GM23338 (cell line): ENCODE measurements at regions not wholly inside any gene's neighbourhood (a gene's known extent, or its start where the extent isn't known, plus 50 kb on each side); places are given as distances from the start of the nearest gene placed in this dataset.

ENCODE experiments used
- ATAC-seq: fragments of 200-7000 bp; cut with Tn5 transposase; 3 replicates; pipeline ENCODE4 v1.9.1; 2020
- DNase-seq: peaks from one replicate; pipeline ENCODE4 v3.0.0-alpha.2; 2015; ENCODE audit warnings: low spot score
- H2AFZ ChIP-seq: fragments of 200-600 bp; sonication (generic); 2 replicates; pipeline ENCODE4 v1.8.0; 2016; ENCODE audit warnings: antibody characterized with exemption, mild to moderate bottlenecking, moderate library complexity
- H3F3A ChIP-seq: fragments of 200-600 bp; sonication (generic); replicated peaks from 2 replicates; pipeline ENCODE4 v1.8.0; 2017; ENCODE audit warnings: antibody characterized with exemption, mixed run types, low read depth
- H3K27ac ChIP-seq: fragments of 200-600 bp; sonication (generic); 2 replicates; pipeline ENCODE4 v1.6.1; 2016; ENCODE audit warnings: low read depth
- H3K27me3 ChIP-seq: fragments of 200-600 bp; sonication (generic); 2 replicates; pipeline ENCODE4 v1.8.0; 2016; ENCODE audit warnings: mild to moderate bottlenecking, mixed run types, moderate library complexity; ENCODE audit not compliant: insufficient read depth
- H3K36me3 ChIP-seq: fragments of 200-600 bp; sonication (generic); 2 replicates; pipeline ENCODE4 v1.8.0; 2016; ENCODE audit warnings: mild to moderate bottlenecking; ENCODE audit not compliant: insufficient read depth
- H3K4me1 ChIP-seq: fragments of 200-600 bp; sonication (generic); 2 replicates; pipeline ENCODE4 v1.8.0; 2016; ENCODE audit warnings: mild to moderate bottlenecking, moderate library complexity; ENCODE audit not compliant: insufficient read depth
- H3K4me2 ChIP-seq: fragments of 200-600 bp; sonication (generic); 2 replicates; pipeline ENCODE4 v1.7.1; 2017; ENCODE audit warnings: mixed run types
- H3K4me3 ChIP-seq: fragments of 200-600 bp; sonication (generic); 2 replicates; pipeline ENCODE4 v1.6.1; 2016; ENCODE audit warnings: mixed run types
- H3K79me2 ChIP-seq: fragments of 200-600 bp; sonication (generic); replicated peaks from 2 replicates; pipeline ENCODE4 v1.8.0; 2017; ENCODE audit warnings: mild to moderate bottlenecking; ENCODE audit not compliant: insufficient read depth
- H3K9me2 ChIP-seq: fragments of 200-600 bp; sonication (generic); 2 replicates; pipeline ENCODE4 v1.8.0; 2017; ENCODE audit not compliant: insufficient read depth
- H4K20me1 ChIP-seq: fragments of 200-600 bp; sonication (generic); replicated peaks from 2 replicates; pipeline ENCODE4 v1.8.0; 2017; ENCODE audit warnings: mild to moderate bottlenecking; ENCODE audit not compliant: insufficient read depth
- H3K27ac Mint-ChIP-seq: 2 replicates; pipeline ENCODE4 v1.8.0; 2020; ENCODE audit warnings: inconsistent platforms, mild to moderate bottlenecking, moderate library complexity, mixed read lengths
- H3K27me3 Mint-ChIP-seq: 3 replicates; pipeline ENCODE4 v1.8.0; 2022; ENCODE audit warnings: low read depth, mild to moderate bottlenecking, moderate library complexity, mixed read lengths, inconsistent platforms; ENCODE audit not compliant: insufficient read depth, poor library complexity
- H3K36me3 Mint-ChIP-seq: 3 replicates; pipeline ENCODE4 v1.8.0; 2021; ENCODE audit warnings: low read depth, mild to moderate bottlenecking, inconsistent platforms, moderate library complexity, mixed read lengths
- H3K4me1 Mint-ChIP-seq: 3 replicates; pipeline ENCODE4 v1.8.0; 2020; ENCODE audit warnings: mild to moderate bottlenecking, inconsistent platforms, mixed read lengths
- H3K4me3 Mint-ChIP-seq: 3 replicates; pipeline ENCODE4 v1.8.0; 2021; ENCODE audit warnings: moderate library complexity, mild to moderate bottlenecking, inconsistent platforms, mixed read lengths
- H3K9me3 Mint-ChIP-seq: 3 replicates; pipeline ENCODE4 v1.8.0; 2020; ENCODE audit warnings: moderate library complexity, mild to moderate bottlenecking, inconsistent platforms, mixed read lengths
- CREB1 ChIP-seq: fragments of 250-450 bp; sonication (Bioruptor Pico); IDR thresholded peaks from 2 replicates; pipeline ENCODE4 v1.5.0; 2020; ENCODE audit warnings: low read depth, mild to moderate bottlenecking, moderate library complexity
- EZH2 ChIP-seq: fragments of 200-600 bp; sonication (generic); IDR thresholded peaks from one replicate; pipeline ENCODE4 v1.8.0; 2017; ENCODE audit warnings: antibody characterized with exemption, mild to moderate bottlenecking, low read depth; ENCODE audit not compliant: unreplicated experiment
- EZH2phosphoT487 ChIP-seq: fragments of 200-600 bp; sonication (generic); IDR thresholded peaks from one replicate; pipeline ENCODE4 v1.8.1; 2018; ENCODE audit warnings: antibody characterized with exemption; ENCODE audit not compliant: unreplicated experiment
- JUNB ChIP-seq: IDR thresholded peaks from one replicate; pipeline ENCODE4 v1.6.1; 2016; ENCODE audit warnings: antibody characterized with exemption; ENCODE audit not compliant: unreplicated experiment
- NANOG ChIP-seq: IDR thresholded peaks from 2 replicates; pipeline ENCODE4 v1.6.1; 2016; ENCODE audit warnings: antibody characterized with exemption, borderline replicate concordance
- STAT1 ChIP-seq: IDR thresholded peaks from one replicate; pipeline ENCODE4 v1.6.1; 2016; ENCODE audit warnings: antibody characterized with exemption; ENCODE audit not compliant: unreplicated experiment
- TF ChIP-seq, protein P1 (sequence below): fragments of 250-450 bp; sonication (Bioruptor Pico); IDR thresholded peaks from 2 replicates; pipeline ENCODE4 v1.5.0; 2020; ENCODE audit warnings: mild to moderate bottlenecking, moderate library complexity
- TF ChIP-seq, protein P2 (sequence below), 2 experiments: fragments of 200-600 bp in 1 of 2; sonication (generic) in 1 of 2; conservative IDR thresholded peaks; 2 replicates each; pipeline versions ENCODE4 v1.5.1 to v1.6.1; 2016 to 2017; ENCODE audit warnings: antibody characterized with exemption in 2 of 2, low read depth in 2 of 2, mild to moderate bottlenecking in 2 of 2, moderate library complexity in 1 of 2

DNA sequence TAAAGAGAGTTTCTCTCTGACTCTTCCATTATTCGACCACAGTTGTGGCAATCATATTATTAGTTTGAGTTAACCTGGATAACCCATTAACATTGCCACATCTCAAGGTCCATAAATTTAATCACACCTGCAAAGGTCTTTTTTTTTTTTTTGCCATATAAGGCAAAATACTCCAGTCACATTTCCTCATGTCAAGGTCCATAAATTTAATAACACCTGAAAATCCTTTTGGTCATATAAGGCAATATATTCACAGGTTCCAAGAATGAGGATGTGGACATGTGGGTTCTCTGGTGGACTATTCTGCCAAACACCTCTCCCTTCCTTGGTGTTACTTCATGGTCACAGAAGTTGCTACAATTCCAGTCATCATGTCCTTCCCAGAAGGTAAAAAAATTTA is 213.5 kb upstream of the COX7C start:
- no peak for TF ChIP-seq STAT1
- TF ChIP-seq, protein P1, sequence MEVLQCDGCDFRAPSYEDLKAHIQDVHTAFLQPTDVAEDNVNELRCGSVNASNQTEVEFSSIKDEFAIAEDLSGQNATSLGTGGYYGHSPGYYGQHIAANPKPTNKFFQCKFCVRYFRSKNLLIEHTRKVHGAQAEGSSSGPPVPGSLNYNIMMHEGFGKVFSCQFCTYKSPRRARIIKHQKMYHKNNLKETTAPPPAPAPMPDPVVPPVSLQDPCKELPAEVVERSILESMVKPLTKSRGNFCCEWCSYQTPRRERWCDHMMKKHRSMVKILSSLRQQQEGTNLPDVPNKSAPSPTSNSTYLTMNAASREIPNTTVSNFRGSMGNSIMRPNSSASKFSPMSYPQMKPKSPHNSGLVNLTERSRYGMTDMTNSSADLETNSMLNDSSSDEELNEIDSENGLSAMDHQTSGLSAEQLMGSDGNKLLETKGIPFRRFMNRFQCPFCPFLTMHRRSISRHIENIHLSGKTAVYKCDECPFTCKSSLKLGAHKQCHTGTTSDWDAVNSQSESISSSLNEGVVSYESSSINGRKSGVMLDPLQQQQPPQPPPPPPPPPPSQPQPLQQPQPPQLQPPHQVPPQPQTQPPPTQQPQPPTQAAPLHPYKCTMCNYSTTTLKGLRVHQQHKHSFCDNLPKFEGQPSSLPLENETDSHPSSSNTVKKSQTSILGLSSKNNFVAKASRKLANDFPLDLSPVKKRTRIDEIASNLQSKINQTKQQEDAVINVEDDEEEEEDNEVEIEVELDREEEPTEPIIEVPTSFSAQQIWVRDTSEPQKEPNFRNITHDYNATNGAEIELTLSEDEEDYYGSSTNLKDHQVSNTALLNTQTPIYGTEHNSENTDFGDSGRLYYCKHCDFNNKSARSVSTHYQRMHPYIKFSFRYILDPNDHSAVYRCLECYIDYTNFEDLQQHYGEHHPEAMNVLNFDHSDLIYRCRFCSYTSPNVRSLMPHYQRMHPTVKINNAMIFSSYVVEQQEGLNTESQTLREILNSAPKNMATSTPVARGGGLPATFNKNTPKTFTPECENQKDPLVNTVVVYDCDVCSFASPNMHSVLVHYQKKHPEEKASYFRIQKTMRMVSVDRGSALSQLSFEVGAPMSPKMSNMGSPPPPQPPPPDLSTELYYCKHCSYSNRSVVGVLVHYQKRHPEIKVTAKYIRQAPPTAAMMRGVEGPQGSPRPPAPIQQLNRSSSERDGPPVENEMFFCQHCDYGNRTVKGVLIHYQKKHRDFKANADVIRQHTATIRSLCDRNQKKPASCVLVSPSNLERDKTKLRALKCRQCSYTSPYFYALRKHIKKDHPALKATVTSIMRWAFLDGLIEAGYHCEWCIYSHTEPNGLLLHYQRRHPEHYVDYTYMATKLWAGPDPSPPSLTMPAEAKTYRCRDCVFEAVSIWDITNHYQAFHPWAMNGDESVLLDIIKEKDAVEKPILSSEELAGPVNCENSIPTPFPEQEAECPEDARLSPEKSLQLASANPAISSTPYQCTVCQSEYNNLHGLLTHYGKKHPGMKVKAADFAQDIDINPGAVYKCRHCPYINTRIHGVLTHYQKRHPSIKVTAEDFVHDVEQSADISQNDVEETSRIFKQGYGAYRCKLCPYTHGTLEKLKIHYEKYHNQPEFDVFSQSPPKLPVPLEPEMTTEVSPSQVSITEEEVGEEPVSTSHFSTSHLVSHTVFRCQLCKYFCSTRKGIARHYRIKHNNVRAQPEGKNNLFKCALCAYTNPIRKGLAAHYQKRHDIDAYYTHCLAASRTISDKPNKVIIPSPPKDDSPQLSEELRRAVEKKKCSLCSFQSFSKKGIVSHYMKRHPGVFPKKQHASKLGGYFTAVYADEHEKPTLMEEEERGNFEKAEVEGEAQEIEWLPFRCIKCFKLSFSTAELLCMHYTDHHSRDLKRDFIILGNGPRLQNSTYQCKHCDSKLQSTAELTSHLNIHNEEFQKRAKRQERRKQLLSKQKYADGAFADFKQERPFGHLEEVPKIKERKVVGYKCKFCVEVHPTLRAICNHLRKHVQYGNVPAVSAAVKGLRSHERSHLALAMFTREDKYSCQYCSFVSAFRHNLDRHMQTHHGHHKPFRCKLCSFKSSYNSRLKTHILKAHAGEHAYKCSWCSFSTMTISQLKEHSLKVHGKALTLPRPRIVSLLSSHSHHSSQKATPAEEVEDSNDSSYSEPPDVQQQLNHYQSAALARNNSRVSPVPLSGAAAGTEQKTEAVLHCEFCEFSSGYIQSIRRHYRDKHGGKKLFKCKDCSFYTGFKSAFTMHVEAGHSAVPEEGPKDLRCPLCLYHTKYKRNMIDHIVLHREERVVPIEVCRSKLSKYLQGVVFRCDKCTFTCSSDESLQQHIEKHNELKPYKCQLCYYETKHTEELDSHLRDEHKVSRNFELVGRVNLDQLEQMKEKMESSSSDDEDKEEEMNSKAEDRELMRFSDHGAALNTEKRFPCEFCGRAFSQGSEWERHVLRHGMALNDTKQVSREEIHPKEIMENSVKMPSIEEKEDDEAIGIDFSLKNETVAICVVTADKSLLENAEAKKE (CRISPR knock-in tag), result no peak
- no peaks in the 10 kb centered on the region for H3K79me2 ChIP-seq
- Mint-ChIP-seq H3K9me3 (no peaks in the 10 kb centered on the region), H3K4me3 (no peak overlapping the region), H3K36me3 (no peaks in the 10 kb centered on the region), H3K4me1 (peaks cover 3% of the 10 kb centered on the region; the same call in 1 of the 3 replicates), H3K27ac (no peak overlapping the region), H3K27me3 (no peaks in the 10 kb centered on the region)
- no peak for DNase-seq
- H3K4me3 ChIP-seq, result no peak overlapping the region
- no peaks in the 10 kb centered on the region for H3K27me3 ChIP-seq
- no peaks in the 10 kb centered on the region for H3F3A ChIP-seq
- no peak overlapping the region for H3K27ac ChIP-seq
- no peaks in the 10 kb centered on the region for H3K36me3 ChIP-seq
- ATAC-seq, result no peak
- no peaks in the 10 kb centered on the region for H3K9me2 ChIP-seq
- no peaks in the 10 kb centered on the region for H4K20me1 ChIP-seq
- no peak overlapping the region for H3K4me2 ChIP-seq
- H3K4me1 ChIP-seq, result no peaks in the 10 kb centered on the region
- no peak overlapping the region for H2AFZ ChIP-seq

DNA sequence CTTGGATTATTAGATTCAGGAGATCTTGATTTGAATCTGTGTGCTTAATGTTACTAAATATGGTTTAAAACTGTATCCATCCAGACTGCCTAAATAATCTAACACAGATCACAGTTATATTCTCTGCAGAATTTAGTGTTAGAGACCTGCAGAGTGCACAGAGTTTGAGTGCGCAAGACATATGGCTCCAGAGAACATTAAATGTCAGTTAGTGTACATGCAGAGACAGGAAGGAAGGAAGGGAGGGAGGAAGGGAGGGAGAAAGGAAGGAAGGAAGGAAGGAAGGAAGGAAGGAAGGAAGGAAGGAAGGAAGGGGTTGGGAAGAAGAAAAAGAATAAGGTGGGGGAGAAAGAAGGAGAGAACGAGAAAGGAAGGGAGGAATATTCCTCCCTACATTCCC is 210.0 kb upstream of the COX7C start:
- TF ChIP-seq JUNB (no peak), CREB1 (CRISPR knock-in tag) (no peak), EZH2 (no peak), NANOG (no peak), EZH2phosphoT487 (no peak)
- TF ChIP-seq, protein P2, sequence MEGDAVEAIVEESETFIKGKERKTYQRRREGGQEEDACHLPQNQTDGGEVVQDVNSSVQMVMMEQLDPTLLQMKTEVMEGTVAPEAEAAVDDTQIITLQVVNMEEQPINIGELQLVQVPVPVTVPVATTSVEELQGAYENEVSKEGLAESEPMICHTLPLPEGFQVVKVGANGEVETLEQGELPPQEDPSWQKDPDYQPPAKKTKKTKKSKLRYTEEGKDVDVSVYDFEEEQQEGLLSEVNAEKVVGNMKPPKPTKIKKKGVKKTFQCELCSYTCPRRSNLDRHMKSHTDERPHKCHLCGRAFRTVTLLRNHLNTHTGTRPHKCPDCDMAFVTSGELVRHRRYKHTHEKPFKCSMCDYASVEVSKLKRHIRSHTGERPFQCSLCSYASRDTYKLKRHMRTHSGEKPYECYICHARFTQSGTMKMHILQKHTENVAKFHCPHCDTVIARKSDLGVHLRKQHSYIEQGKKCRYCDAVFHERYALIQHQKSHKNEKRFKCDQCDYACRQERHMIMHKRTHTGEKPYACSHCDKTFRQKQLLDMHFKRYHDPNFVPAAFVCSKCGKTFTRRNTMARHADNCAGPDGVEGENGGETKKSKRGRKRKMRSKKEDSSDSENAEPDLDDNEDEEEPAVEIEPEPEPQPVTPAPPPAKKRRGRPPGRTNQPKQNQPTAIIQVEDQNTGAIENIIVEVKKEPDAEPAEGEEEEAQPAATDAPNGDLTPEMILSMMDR (conservative IDR thresholded peaks at IDR 0.05; ENCODE audit: low read depth in 2 of 2), result no peak
- Histone ChIP-seq H2AFZ (no peak overlapping the region), H3K79me2 (no peaks in the 10 kb centered on the region), H3K4me2 (no peak overlapping the region), H4K20me1 (no peaks in the 10 kb centered on the region), H3K4me3 (no peak overlapping the region), H3K9me2 (no peaks in the 10 kb centered on the region), H3K27ac (no peak overlapping the region), H3K36me3 (no peaks in the 10 kb centered on the region), H3K27me3 (no peaks in the 10 kb centered on the region), H3K4me1 (no peaks in the 10 kb centered on the region), H3F3A (no peaks in the 10 kb centered on the region)
- no peaks in the 10 kb centered on the region for H3K9me3 Mint-ChIP-seq
- peaks cover 3% of the 10 kb centered on the region; the same call in 1 of the 3 replicates for H3K4me1 Mint-ChIP-seq
- H3K27ac Mint-ChIP-seq, result no peak overlapping the region
- DNase-seq, result no peak
- ATAC-seq, result no peak
- no peaks in the 10 kb centered on the region for H3K36me3 Mint-ChIP-seq
- no peak overlapping the region for H3K4me3 Mint-ChIP-seq
- no peaks in the 10 kb centered on the region for H3K27me3 Mint-ChIP-seq
